GM12892 (cell line): ENCODE measurements at regions not wholly inside any gene's neighbourhood (a gene's known extent, or its start where the extent isn't known, plus 50 kb on each side); places are given as distances from the start of the nearest gene placed in this dataset.

Experiments
- POLR2AphosphoS5 ChIP-seq: IDR thresholded peaks from 2 replicates; pipeline ENCODE4 v1.6.1; 2011; ENCODE audit warnings: low read depth, low read length, control low read depth
- TAF1 ChIP-seq: IDR thresholded peaks from 2 replicates; pipeline ENCODE4 v1.6.1; 2011; ENCODE audit warnings: low read depth, mild to moderate bottlenecking, control low read depth, low read length, borderline replicate concordance

DNA sequence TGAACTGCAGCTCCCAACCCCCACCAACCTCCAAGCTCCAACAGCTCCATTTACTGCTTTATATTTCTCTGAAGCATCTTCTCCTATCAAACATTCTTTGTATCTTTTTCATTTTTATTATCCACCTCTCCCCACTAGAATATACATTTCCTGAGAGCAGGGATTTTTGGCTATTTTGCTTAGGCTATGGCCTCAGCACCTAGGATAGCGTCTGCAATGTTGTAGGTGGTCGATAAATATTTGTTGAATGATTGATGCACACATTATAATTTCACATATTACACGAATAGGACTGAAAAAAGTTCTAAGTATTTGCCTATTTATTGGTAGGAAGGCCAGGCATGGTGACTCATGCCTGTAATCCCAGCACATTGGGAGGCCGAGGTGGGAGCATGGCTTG, 658.7 kb upstream of the DIPK2B start:
- no peak for TF ChIP-seq POLR2AphosphoS5
- no peak for TF ChIP-seq TAF1
